Loucy (cell line): ENCODE measurements at regions not wholly inside any gene's neighbourhood (a gene's known extent, or its start where the extent isn't known, plus 50 kb on each side); places are given as distances from the start of the nearest gene placed in this dataset.

ENCODE experiments used
- EZH2phosphoT487 ChIP-seq: fragments of 200-600 bp; IDR thresholded peaks from 2 replicates; pipeline ENCODE4 v1.6.1; 2018; ENCODE audit warnings: antibody characterized with exemption, mild to moderate bottlenecking, moderate library complexity, borderline replicate concordance
- TF ChIP-seq, protein P1 (sequence below): fragments of 200-600 bp; sonication (generic); conservative IDR thresholded peaks from 2 replicates; pipeline ENCODE4 v1.5.1; 2014; ENCODE audit warnings: mild to moderate bottlenecking, antibody characterized with exemption, low read length

DNA sequence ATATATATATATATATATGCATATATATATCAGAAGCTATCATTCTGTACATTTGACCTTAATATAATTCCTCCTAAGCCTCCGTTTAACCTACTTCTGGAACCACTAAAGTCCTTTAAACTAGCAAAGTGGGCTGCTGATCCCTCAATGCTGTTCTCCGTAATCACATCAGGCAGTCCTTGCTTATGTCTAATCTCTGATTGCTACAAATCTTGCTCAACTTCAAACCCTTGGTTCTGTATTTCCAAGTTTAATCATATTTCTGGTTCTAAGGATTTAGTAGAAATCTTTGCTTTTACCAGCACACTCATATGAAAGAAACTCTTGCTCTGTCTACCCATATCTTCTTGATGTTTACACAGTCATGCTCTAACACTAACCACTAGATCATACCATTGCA is 91.5 kb upstream of the GALNT13 start:
- TF ChIP-seq, protein P1, sequence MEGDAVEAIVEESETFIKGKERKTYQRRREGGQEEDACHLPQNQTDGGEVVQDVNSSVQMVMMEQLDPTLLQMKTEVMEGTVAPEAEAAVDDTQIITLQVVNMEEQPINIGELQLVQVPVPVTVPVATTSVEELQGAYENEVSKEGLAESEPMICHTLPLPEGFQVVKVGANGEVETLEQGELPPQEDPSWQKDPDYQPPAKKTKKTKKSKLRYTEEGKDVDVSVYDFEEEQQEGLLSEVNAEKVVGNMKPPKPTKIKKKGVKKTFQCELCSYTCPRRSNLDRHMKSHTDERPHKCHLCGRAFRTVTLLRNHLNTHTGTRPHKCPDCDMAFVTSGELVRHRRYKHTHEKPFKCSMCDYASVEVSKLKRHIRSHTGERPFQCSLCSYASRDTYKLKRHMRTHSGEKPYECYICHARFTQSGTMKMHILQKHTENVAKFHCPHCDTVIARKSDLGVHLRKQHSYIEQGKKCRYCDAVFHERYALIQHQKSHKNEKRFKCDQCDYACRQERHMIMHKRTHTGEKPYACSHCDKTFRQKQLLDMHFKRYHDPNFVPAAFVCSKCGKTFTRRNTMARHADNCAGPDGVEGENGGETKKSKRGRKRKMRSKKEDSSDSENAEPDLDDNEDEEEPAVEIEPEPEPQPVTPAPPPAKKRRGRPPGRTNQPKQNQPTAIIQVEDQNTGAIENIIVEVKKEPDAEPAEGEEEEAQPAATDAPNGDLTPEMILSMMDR, result no peak
- no peak for TF ChIP-seq EZH2phosphoT487
